Glomerular visceral epithelial cell (primary cell): ENCODE measurements at regions not wholly inside any gene's neighbourhood (a gene's known extent, or its start where the extent isn't known, plus 50 kb on each side); places are given as distances from the start of the nearest gene placed in this dataset.
"Not testable (repeated sequence)": the region's sequence is repeated elsewhere in the genome, so short reads cannot be mapped to it uniquely, and the experiment has no call there.

ENCODE experiments used
- DNase-seq: peaks from one replicate; pipeline ENCODE4 v3.0.0-alpha.2; 2016; ENCODE audit errors: extremely low spot score

DNA sequence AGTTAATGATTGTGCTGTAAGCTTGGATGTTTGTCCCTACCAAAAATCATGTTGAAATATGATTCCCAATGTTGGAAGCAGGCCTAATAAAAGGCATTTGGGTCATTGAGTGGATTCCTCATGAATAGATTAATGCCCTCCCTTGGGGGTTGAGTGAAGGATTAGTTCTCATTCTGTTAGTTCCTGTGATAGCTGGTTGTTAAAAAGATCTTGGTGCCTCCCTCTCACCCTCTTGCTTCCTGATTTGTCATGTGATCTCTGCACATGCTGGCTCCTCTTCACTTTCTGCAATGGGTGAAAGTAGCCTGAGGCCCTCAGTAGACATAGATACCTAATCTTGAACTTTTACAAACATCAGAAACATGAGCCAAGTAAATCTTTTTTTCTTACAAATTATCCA lies 115.6 kb upstream of the HCRTR2 start:
- DNase-seq = no peak

DNA sequence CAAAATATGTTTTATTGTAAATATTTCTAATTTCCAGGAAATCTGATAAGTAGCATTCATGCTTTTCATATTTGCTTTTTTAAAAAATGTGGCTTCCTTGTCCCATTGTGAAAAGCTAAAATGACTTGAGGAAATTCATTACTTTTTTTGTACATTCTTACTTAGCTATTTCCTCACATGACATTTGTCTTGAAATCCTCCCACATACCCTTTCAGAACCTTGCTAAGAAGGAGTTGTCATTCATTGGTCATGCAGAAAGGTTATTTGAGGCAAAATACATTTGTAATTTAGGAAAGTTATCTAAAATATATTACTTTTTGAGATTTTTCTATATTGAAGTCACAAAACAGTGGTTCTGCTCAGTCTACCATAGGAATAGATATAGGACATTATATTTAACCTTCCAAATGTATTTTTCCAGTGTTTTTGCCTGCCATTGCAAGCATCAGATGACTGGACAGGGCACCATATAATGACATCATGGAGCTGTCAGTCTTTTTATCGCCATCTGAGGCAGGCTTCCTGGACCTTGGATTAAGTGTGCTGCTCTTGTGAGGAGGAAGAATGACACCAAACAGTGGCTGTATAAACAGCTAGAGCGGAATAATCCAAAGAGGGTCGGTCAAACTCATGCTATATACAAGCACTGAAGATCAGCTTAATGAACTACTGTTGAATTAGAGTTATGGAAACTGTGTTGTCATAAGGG lies 109.4 kb upstream of the HCRTR2 start:
- DNase-seq = no peak

DNA sequence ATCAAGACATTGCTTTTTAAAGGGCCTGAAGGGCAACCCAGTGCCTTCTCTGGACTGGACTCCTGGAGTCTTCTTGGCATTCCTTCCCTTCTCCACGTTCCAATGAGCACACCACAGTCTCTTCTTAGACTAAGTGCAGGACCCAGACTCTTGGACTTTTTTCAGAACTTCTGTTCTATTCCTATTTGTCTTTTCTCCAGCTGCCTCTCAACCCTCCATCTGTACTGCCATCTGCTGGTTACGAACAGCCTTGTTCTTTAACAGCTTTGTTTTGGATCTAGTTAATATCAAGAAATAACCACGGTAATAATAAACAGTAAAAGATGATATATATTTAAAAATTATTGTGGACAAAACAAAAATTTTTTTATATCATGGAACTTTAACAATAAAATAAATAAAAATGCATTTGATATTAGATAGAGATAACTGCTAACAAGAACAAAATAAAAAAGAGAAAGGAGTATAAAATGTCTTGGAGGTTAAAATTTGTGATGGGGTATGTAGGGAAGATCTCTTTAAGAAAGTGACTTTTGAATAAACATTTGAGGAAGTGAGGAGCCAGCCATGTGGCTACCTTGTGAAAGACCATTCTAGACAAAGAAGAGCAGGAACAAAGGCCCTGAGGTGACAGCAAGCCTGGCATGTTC lies 105.1 kb upstream of the HCRTR2 start:
- peak; percentile 75 for DNase-seq

DNA sequence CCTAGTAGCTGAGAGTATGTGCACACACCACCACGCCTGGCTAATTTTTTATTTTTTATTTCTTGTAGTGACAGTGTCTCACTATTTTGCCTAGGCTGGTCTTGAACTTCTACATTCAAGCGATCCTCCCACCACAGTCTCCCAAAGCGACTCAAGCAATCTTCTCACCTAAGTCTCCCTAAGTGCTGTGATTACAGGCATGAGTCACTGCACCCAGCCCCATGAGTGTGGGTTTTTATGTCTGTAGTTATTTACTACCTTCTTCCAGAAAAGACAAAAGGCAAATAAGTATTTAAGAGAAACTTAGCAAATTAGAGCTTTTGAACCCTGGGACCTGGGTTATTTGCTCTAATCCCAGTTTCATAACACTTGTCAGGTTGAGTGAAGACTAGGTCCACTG lies 92.3 kb upstream of the HCRTR2 start:
- DNase-seq = no peak

DNA sequence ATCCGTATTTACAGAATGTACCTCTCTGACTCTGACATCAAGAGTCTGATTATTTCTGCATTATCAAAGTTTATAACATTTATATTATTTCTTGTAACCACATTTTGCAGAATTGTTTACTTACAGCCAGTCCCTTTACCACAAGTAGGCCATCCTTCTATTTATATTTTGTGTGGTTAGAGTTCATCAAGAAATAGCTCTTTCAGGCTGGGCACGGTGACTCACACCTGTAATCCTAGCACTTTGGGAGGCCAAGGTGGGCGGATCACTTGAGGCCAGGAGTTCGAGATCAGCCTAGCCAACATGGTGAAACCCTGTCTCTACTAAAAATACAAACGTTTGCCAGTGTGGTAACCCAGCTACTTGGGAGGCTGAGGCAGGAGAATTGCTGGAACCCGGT lies 86.3 kb upstream of the HCRTR2 start:
- not testable (repeated sequence) for DNase-seq

DNA sequence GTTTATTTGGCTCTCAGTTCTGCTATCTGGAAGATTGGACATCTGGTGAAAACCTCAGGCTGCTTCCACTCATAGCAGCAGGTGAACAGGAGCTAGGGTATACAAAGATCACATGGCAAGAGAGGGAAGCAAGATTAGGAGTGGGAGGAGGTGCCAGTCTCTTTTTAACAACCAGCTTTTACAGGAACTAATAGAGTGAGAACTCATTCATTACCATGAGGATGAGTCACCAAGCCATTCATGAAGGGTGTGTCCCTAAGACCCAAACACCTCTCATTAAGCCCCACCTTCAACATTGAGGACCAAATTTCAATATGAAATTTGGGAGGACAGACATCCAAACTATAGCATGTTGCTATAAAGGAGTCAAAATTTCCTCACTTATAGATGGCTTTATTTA lies 85.4 kb upstream of the HCRTR2 start:
- no peak for DNase-seq

DNA sequence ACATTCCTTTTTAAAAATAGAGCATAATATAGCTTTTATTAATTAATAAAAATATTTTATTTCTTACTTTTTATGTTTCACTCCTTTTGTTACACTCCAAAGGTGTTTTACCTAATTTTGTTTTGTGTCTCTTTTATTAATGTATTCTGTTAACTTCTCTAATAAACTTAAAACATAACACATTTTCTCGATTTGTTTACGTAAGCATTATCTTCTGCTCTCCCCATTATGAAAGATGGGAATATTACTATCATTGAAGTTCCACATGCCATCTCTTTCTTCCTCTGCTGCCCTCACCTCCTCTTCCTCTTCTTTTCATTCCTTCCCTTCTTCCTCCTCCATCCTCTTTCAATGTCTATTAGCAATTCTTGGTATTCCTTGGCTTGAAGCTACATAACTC lies 85.0 kb upstream of the HCRTR2 start:
- no peak for DNase-seq

DNA sequence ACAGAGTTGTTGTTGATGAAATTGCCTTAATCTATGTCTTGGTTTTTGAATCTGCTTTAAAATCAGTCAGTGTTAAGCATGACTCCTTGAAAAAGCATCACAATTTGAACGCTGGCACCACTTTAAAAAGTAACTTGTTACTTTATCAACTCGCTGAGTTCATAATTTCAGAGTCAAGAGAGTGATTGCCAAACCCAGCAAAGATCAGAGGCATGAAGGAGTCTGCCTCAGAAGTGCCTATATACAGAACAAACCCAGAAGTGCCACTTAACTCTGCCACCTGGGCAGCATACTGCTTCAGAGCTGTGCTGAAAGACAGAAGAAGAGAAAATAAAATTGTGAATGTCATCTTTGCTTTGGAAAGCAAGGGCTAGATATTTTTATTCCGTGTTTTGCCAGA lies 73.6 kb upstream of the HCRTR2 start:
- DNase-seq = no peak

DNA sequence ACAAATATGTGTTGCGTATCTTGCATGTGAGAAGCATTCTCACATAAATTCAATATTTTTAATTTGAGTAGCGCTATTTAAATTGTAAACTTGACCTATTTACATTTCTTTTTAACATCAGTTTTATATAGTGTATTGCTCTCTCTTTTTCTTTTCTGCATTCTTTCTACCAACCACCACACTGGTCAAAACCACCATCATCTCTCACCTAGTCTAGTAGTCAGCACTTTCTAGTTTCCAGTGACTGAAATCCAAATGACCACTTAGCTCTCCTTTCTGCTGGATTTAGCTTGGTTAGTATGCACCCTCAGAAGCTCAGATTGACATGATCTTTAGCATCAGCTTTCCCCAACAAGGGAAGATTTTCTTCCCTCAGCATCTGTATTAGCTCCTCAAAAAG lies 73.2 kb upstream of the HCRTR2 start:
- no peak for DNase-seq

DNA sequence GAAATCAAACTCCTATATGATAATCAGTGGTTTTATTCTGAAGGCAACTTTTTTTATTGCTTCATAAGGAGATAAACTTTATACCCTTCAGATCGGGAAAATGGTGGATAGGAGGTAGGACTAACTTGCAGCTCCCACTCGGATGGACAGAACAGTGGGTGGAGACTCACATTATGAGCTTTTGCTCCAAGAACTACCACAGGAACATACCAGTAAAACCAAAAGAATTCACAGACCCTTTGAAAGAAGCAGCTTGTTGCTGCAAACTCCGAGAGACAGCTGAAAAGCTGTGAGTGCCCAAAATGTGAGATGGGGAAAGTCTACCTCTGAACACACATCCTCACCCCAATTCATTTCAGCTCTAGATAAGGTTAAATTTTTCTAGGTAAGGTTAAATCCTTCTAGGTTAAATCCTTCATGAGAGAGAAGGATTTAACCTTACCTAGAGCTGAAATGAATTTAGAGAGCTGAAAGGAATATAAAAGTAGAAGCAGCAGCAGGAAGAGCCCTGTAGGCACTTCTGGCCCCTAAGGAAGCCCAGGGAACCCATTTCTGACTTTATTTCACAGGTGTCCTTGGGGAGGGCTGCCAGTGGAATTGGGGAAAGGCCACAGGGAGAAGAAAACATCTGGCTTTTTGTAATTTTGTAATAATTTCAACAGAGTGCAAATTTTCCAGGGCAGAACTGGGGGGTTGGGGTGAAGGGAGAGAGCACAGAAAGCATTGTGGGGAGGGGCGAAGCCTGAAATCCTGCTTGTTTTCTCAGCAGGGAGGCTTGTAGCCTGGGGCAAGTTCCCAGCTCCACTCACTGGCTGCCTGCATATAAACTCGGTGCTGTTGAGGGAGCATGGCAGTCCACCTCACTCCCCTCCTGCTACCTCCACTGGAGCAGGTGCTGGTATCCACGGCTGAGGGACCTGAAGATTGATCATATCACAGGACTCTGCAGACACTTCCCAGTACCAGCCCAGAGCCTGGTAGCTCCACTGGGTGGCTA lies 65.9 kb upstream of the HCRTR2 start:
- no peak for DNase-seq

DNA sequence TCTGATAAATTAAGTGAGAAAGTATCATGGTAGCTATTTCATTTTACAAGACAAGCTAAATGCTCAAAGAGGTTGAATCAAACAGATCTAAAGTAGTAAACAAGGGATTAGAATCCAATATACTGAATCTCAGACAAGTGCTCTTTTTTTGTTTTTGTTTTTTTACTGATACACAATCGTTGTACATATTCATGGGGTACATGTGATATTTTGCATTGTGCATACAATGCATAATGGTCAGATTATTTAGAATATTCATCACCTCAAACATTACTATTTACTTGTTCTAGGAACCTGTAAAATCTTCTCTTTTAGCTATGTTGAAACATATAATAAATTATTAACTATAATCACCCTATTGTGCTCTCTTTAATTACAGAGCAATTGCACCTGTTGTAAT lies 57.0 kb upstream of the HCRTR2 start:
- no peak for DNase-seq

DNA sequence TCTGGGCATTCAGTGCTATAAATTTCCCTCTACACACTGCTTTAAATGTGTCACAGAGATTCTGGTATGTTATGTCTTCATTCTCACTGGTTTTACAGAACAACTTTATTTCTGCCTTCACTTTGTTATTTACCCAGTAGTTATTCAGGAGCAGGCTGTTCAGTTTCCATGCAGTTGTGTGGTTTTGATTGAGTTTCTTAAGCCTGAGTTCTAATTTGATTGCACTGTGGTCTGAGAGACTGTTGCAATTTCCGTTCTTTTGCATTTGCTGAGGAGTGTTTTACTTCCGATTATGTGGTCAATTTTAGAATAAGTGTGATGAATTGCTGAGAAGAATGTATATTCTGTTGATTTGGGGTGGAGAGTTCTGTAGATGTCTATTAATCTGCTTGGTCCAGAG lies 50.1 kb upstream of the HCRTR2 start:
- not testable (repeated sequence) for DNase-seq
